HEK293 (cell line): ENCODE measurements at regions not wholly inside any gene's neighbourhood (a gene's known extent, or its start where the extent isn't known, plus 50 kb on each side); places are given as distances from the start of the nearest gene placed in this dataset.

Experiments
- GFI1B ChIP-seq: fragments of 450-650 bp; formaldehyde crosslinking; IDR thresholded peaks from 2 replicates; pipeline ENCODE4 v1.5.1; 2016; ENCODE audit warnings: missing biosample characterization, missing genetic modification characterization
- ZBTB7A ChIP-seq: fragments of 450-650 bp; formaldehyde crosslinking; IDR thresholded peaks from 2 replicates; pipeline ENCODE4 v1.5.1; 2016; ENCODE audit warnings: low read depth, missing biosample characterization, missing genetic modification characterization
- TF ChIP-seq, protein P1 (sequence below): fragments of 450-650 bp; formaldehyde crosslinking; IDR thresholded peaks from 2 replicates; pipeline ENCODE4 v1.5.1; 2016; ENCODE audit warnings: missing biosample characterization, missing genetic modification characterization

- TF ChIP-seq ZBTB7A (tag by site-specific recombination) (no peak), GFI1B (tag by site-specific recombination) (no peak)
- TF ChIP-seq, protein P1, sequence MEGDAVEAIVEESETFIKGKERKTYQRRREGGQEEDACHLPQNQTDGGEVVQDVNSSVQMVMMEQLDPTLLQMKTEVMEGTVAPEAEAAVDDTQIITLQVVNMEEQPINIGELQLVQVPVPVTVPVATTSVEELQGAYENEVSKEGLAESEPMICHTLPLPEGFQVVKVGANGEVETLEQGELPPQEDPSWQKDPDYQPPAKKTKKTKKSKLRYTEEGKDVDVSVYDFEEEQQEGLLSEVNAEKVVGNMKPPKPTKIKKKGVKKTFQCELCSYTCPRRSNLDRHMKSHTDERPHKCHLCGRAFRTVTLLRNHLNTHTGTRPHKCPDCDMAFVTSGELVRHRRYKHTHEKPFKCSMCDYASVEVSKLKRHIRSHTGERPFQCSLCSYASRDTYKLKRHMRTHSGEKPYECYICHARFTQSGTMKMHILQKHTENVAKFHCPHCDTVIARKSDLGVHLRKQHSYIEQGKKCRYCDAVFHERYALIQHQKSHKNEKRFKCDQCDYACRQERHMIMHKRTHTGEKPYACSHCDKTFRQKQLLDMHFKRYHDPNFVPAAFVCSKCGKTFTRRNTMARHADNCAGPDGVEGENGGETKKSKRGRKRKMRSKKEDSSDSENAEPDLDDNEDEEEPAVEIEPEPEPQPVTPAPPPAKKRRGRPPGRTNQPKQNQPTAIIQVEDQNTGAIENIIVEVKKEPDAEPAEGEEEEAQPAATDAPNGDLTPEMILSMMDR (tag by site-specific recombination), result no peak
Measured at GRCh38 chr18:71976744-71977143, 567.4 kb downstream of the CBLN2 start.
